ENCODE measurements at regions not wholly inside any gene's neighbourhood (a gene's known extent, or its start where the extent isn't known, plus 50 kb on each side); places are given as distances from the start of the nearest gene placed in this dataset.

DNA sequence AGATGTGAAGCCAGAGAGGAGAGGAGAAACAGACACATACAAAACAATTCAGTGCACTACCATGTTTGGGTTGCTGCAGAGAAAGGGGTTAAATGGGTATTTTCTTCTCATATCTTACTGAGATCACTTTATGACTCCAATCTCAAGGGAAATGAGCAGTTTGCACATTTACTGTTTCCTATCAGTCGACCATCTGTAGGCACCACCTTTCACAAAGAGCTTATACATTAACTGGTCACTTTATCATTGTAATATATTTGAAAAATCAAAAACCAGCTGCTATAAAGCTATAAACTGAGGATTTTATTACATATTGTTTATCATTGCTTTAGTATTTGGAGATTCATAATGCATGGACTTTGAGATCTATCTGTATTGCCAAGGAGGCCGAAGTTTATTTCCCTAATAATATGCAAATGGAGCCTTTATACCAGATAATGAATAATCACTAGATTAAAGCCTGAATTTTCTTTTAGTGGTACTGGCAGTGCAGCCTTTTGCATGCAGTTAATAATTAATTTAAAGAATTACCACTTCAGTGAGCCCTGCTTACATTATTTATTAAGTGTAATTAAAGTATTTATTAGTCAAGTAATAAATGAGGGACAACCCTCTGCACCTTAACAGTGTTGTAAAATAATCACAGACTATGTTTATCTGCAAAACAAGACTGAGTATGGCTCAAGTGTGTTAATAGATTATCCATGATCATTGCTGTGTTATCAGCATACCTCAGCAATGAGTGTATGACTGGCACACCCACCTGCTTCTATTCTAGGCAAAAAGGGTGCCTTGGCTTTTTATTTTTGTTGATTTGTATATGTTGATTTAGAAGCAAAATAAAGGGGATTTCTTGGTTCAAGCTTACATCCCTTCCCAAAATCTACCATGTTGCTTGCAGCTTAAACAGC lies 167.7 kb upstream of the SLC14A2 start:
- DNase-seq, result no peak

DNA sequence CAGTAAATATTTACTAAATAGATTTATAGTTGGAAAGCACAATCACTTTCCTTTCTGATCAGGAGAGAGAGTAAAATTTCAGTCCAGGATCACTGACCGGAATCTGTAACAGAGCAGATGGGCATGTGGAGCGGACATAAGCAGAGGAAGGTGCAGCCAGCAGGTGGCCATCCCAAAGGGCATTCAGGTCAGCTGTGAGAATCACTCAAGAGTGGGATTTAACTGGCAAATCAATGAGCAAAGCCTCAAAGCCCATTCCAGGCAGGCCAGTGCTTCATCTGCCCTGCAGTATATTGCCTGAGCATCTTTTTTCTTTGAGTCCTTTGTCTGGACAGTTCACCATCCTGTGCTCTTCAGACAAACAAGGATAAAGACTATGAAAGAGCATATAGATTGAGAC lies 166.4 kb upstream of the SLC14A2 start:
- no peak for DNase-seq

- peak; percentile 5 for DNase-seq
Observed at GRCh38 chr18:45449418-45450227, 165.7 kb upstream of the SLC14A2 start.

DNA sequence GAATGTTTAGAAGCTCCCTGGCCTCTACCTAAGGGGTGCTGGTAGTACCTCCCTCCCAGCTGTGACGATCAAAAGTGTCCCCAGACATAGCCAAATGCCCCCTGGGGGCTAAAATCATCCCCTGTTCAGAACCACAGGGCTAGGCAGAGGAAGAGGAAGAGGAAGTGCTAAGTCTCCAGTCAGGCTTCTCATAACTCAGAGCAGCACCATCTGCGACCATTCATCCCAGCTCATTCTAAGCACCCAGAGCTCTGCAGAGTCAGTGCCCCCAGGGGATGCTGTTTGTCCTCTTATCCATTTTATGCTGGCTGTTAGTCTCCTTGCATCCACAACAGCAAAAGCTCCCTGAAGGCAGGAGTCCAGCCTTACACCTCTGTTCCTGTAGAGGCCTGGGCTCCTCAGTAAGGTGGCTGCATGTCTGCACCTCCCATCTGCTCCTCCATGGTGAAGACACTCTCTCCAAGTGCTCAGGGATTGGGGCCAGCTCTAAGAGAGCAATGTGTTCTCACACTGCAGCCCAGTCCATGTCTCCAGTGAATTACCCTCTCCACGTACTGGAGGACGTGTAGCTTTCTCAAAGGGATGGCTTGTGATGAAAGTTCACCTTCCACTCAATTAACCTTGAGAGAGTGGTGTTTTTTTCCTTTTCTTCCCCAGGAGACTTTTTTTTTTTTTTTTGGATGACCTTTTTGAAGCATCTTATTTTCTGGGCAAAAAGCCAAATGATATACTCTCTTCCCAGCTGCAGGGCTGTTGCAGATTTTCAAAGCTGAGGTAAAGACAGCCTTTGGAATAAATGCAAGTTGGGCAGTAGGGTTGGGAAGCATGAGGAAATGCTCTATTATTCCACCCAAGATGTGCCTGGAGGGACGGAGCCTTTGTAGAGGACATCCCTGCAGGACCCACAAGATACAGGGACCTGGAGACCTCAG lies 158.9 kb upstream of the SLC14A2 start:
- no peak for DNase-seq

- DNase-seq, result no peak
Observed at GRCh38 chr18:45458033-45458432, 157.2 kb upstream of the SLC14A2 start.

- DNase-seq, result no peak
Observed at GRCh38 chr18:45462179-45462578, 153.1 kb upstream of the SLC14A2 start.

DNA sequence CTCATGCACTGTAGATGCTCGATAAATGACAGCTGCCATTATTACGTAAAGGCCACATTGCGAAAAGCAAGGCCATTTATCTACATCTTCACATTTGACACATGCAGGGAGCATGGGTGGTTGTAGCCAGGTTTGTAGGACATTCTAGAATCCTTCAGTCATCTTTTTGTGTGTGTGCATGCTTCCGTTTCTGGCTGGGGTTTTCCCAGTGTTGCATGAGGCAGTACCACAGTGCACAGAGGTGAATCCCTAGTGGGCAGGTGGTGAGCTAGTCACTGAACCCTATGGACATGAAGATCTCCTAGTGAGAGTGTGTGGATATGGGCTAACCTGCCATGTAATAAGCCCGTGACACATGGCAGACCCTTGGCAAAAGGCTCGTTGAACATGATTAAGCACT lies 151.8 kb upstream of the SLC14A2 start:
- peak; percentile 31 for DNase-seq

- DNase-seq, result no peak
Observed at GRCh38 chr18:45464619-45465018, 150.7 kb upstream of the SLC14A2 start.

- DNase-seq, result no peak
Observed at GRCh38 chr18:45467293-45467692, 148.0 kb upstream of the SLC14A2 start.

- no peak for DNase-seq
Observed at GRCh38 chr18:45467945-45468344, 147.3 kb upstream of the SLC14A2 start.

- no peak for DNase-seq
Observed at GRCh38 chr18:45478889-45479288, 136.4 kb upstream of the SLC14A2 start.

GRCh38 chr18:45480219-45481015 lies 134.9 kb upstream of the SLC14A2 start:
- DNase-seq, result no peak

DNA sequence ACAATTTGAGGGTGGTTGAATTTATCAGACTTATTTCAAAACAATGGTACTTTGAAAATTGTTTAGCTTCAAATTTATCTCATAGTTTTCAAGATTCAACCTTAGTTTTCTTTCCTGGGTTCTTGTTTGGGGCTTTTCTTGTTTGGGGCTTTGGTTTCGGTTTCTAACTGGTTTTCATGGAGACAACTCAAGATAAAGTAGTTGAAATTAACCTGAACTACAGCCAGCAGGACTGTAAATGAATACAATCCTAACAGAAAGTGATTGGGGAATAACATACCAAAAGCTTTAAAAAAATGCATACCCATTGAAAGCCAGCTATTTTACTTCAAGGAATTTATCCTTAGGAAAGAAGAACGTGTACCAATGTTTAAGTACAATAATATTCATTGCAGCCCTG lies 133.5 kb upstream of the SLC14A2 start:
- no peak for DNase-seq

- no peak for DNase-seq
Observed at GRCh38 chr18:45482286-45482685, 133.0 kb upstream of the SLC14A2 start.

- no peak for DNase-seq
Observed at GRCh38 chr18:45487581-45487980, 127.7 kb upstream of the SLC14A2 start.

DNA sequence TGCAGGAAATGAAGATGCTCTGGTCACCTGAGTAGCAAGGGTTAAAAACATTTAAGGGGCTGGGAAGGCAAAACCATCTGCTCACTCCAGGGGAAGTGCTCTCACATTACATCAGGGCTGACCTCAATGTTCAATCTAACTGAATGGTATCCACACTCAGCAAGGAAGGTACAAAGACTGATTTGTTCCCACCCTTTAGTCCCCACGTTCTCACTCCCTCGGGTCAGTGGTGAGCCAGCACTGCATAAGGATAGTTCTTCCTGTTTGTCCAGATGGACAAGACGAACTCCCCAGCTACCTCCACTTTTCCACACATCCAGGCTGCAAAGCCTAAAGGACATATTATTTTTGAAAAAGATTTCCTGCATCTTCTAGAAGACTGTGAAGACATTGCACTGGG lies 126.6 kb upstream of the SLC14A2 start:
- DNase-seq, result no peak

GRCh38 chr18:45493830-45494229 lies 121.4 kb upstream of the SLC14A2 start:
- DNase-seq, result no peak

DNA sequence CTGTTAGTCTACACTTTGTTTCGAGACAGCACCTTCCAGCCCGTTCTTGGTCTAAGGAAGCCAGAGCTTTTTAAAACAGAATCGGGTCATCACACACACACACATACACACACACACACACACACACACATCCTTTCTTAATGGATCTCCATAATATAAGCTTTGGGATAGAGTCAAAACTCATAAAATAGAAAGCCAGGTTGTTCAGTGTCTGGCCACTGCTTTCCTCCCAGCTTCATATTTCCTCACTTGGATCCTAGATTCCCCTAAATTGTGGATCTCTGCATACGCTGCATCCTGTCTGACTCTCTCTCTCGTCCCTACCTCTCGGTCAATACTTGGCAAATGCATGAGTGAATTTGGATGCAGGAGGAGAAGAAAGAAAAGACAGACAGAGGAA lies 120.5 kb upstream of the SLC14A2 start:
- no peak for DNase-seq

- DNase-seq, result no peak
Observed at GRCh38 chr18:45496741-45497140, 118.5 kb upstream of the SLC14A2 start.

GRCh38 chr18:45497595-45498286 lies 117.5 kb upstream of the SLC14A2 start:
- no peak for DNase-seq

GRCh38 chr18:45498287-45498658 lies 117.0 kb upstream of the SLC14A2 start:
- no peak for DNase-seq

- DNase-seq, result no peak
Observed at GRCh38 chr18:45503990-45504389, 111.3 kb upstream of the SLC14A2 start.
